HK-2 (cell line): ENCODE measurements at regions not wholly inside any gene's neighbourhood (a gene's known extent, or its start where the extent isn't known, plus 50 kb on each side); places are given as distances from the start of the nearest gene placed in this dataset.
"Not testable (repeated sequence)": the region's sequence is repeated elsewhere in the genome, so short reads cannot be mapped to it uniquely, and the experiment has no call there.

Experiments used
- DNase-seq: peaks from one replicate; pipeline ENCODE4 v3.0.0-alpha.2; 2018; ENCODE audit not compliant: unreplicated experiment

GRCh38 chr4:128649161-128649560, 160.3 kb upstream of the JADE1 start:
- no peak for DNase-seq

DNA sequence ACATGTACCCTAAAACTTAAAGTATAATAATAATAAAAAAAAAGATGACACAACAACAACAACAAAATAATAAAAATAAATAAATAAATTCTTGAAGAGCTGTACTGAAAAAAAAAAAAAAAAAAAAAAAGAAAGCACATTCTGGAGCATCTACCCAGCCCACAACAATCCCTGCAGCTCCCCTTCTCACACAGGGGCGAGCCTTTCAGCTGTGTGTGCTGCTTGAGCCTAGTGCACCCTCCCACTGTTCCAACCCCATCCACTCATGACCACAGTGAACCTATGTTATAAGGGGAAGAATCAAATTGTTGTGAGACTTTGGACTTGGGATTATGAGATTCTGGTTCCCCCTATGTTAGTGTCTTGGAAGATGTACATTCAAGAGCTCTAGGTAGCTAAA, 161.5 kb upstream of the JADE1 start:
- DNase-seq: no peak

- not testable (repeated sequence) for DNase-seq
These were observed 162.6 kb upstream of the JADE1 start for GRCh38 chr4:128646893-128647292.

GRCh38 chr4:128644693-128645654, 164.5 kb upstream of the JADE1 start:
- not testable (repeated sequence) for DNase-seq

DNA sequence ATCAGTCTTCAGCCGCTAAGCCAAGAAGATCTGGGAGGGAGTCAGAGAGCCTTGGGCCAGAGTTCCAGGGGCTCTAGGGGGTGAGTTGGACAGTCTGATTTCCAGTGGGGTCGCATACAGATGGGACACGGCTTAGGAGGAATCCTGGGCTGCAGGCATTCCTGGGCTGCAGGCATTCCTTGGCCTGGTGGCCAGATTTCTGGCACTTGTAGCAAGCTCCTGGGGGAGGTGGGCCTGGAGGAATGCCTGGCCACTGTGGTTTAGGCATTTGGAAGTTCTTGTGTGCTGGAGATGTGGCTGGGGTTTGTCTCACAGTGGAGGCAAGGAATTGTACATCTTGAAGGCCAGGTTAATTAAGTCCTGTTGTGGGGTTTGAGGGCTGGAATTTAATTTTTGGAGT, 165.4 kb upstream of the JADE1 start:
- DNase-seq: not testable (repeated sequence)

- DNase-seq: not testable (repeated sequence)
These were observed 167.9 kb upstream of the JADE1 start for GRCh38 chr4:128641566-128641965.

DNA sequence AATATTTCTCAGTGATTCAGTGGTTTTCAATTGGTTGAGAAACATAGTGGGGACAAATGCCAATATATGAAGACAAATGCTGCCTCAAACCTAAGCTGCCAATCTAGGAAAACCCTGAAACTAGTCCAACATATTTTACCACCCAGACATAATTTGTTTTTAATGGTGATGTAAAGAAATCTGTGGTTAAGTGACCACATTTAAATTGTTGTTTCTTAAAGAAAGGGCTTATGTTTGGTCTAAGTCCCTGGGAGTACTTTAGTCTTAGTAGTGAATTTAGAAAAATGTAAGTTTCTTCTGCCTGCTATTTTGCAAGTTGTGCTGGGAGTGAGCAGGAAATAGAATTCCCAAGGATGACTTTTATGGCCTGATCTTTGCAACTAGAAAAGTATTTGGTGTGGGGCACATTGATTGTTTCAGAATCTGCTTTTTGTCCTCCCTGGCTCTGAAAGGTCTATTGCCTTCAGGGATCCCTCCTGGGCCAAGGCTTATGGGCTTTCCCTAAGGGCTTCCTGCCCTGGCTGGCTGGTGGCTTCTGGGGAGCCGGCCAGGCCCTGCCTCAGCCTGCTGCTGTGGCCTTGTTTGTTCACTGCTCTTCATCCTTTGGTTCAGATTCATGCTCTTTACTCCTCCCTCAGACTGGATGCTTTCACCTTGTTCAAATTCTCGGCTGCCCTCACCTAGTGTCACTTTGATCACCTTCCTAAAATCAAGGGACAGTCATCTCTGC, 169.8 kb upstream of the JADE1 start:
- no peak for DNase-seq

- DNase-seq: no peak
These were observed 172.6 kb upstream of the JADE1 start for GRCh38 chr4:128636906-128637305.

GRCh38 chr4:128635955-128636560, 173.4 kb upstream of the JADE1 start:
- DNase-seq: no peak

DNA sequence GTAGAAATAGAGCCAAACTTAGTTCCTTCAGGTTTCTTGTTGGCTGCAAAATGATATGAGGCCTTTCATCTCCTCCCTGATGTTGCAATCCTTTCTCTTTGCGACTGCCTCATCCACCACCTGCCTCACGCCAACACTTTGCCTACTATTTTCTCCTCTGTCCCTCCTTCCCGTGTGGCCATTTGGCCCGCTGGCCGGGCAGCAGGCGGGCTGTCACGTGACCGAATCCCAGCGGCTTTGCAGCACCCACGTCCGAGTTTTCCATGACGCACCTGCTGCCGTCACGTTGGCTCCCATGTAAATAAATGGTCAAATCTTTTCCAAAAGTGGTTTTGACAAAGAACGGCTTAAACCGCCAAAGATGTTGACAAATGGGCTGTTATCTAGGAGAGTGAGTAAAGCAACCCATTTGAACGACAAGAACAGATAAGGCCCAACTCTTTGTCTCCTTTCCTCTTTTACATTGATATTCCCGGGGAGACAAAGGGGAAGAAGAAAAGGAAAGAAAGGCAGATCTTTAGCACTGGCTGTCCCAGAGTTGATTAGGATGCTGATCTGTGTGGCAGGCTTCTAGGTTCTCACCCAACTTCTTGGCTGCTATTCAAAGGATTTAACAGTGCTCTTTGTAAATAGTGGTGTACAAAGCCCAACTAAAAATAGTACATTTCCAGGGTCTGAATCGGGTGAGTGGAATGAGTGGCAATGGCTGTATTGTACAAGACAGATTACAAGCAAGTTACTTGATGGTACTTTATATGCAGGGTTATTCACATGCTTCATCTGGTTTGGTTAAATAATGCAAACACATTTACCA, 174.2 kb upstream of the JADE1 start:
- DNase-seq: no peak

DNA sequence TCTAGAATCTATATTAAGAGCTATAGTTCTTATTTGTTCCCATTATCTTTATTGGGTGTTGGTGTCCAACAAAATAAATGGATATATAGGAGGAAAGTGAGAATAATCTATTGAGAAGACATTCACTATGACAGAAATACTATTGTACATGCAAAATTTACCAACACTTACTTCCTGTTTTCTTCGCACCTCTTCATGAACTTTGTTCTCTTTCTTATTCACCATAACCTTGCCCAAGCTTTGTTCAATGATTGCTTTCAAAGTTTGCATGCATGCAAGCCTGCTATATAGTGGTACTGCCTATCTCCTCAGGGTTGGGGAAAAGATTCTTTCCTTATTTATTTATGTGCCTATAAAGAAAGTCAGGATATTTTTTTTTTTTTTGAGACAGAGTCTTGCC, 176.4 kb upstream of the JADE1 start:
- DNase-seq: no peak

DNA sequence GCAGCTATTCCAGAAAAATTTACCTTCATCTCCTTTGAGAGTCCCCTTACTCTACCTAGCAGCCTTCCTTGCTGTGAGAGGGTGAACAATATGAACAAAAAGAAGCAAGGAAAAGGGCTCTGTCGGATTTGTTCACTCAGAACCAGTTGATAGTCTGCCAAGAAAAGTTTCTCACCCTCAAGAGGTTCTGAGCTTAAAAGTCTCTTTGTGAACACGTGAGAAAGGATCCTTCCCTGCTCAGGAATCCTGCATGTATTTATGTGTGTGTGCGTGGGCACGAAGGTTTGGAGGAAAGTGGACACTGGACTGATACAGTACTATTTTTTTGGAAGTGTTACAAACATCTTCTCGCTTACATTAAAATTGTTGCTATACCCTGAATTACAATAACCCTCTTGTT, 178.6 kb upstream of the JADE1 start:
- DNase-seq: no peak

- DNase-seq: no peak
These were observed 185.8 kb upstream of the JADE1 start for GRCh38 chr4:128623508-128624215.

GRCh38 chr4:128620279-128620965, 189.1 kb upstream of the JADE1 start:
- not testable (repeated sequence) for DNase-seq

DNA sequence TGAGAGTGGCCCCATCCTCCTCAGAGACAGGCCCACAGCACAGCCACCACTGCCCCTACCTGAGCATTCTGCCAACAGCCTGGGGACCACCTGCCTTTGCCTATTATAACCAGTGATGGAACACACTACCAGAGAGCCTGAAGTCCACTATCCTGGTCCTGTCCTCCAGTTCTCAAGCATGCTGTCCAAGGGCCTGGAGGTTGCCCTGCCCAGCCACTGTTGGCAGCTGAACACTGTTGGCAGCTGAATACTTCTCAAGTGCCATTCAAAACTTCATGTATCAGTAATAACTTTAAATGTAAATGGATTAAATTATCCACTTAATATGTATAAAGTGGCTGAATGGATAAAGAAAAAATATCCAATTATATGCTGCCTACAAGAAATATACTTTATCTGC, 194.3 kb upstream of the JADE1 start:
- DNase-seq: no peak

DNA sequence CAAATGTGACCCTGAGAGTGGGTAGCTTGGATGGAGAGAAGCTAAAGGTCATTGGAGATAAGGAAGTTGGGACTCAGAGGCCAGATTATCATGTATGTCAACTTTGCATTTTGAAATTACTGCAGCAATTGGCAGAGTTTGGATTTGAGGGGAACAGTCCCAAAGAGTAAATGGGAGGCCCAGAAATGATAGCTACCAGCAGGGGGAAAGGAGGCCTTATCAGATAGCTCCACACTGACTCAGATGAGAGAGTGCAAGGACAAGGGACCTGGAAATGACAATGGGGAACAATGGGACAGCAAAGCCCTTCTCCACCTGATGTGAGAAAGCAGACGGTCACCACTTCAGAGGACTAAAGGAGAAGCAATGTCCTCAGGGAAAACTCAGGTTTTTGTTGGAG, 201.5 kb upstream of the JADE1 start:
- DNase-seq: no peak

DNA sequence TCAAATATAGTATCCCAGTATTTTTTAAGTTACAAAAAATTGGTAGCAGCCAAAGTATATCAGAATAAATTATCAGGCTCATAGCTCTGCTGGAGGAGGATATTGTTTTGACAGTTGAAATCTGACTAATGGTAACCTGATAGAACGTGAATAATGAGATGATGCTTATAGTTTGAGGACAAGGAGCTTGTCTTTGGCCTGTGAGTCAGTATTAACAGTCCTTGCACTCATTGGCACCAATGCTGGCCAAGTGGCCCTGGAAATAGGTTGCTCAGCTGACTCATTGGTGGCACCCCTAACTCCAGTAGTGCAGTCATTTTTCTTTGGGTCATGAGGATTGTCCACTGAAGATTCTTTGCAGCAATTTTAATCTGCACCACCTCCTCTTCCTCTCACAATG, 203.3 kb upstream of the JADE1 start:
- DNase-seq: peak; percentile 51

- no peak for DNase-seq
These were observed 204.7 kb upstream of the JADE1 start for GRCh38 chr4:128604840-128605239.

DNA sequence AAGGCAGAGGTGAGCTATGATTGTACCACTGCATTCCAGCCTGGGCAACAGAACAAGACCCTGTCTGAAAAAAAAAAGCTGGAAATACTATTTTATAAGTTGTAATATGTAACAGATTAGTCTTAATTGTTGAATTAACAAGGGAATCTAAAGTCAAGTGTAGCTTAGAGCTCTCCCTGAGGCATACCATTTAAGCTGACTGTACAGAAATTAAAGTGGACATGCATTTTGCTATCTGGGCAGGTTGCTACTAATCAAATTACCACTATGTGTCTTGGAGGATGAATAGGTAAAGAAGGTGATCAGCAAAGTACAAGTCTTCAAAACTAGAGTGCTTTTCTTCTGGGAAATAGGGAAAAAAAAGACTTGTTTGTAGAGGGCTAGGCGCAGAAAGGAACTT, 205.3 kb upstream of the JADE1 start:
- no peak for DNase-seq

DNA sequence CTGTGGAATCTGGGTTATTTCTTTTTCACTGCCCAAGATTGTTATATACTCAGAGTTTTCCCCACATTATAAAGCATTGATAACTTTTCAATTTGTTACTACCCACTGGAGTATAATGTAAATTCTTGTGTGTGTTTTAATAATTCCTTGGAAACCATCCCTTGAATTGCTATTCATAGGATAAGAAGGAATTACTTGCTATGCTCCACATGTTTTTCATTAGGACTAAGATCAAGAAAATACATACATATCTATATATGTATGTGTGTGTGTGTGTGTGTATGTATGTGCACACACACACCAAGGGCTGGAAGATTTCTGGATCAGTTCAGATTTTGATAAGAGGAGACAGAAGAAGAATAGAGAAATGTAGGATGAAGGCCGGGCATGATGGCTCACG, 206.4 kb upstream of the JADE1 start:
- no peak for DNase-seq
